ENCODE measurements at regions not wholly inside any gene's neighbourhood (a gene's known extent, or its start where the extent isn't known, plus 50 kb on each side); places are given as distances from the start of the nearest gene placed in this dataset.
"Not testable (repeated sequence)": the region's sequence is repeated elsewhere in the genome, so short reads cannot be mapped to it uniquely, and the experiment has no call there.

- H3K9me3 ChIP-seq (ENCODE audit: insufficient read depth, low read depth, low read length); H3K4me3 ChIP-seq (ENCODE audit: low read length); H3K27ac ChIP-seq (ENCODE audit: low read depth, low read length); H3K9ac ChIP-seq (ENCODE audit: low read depth, low read length); H3K36me3 ChIP-seq (ENCODE audit: insufficient read depth, low read length); H3K27me3 ChIP-seq (ENCODE audit: insufficient read depth, low read length); H3K4me1 ChIP-seq (ENCODE audit: insufficient read depth, low read length): not testable (repeated sequence)
- WGBS = 87% methylated on average over 2 of the region's 4 CpGs
Observed at GRCh38 chr5:40435706-40436105, 244.0 kb upstream of the PTGER4 start.

- H3K27ac ChIP-seq (ENCODE audit: low read depth, low read length) = no peak overlapping the region
- no peaks in the 10 kb centered on the region for H3K9me3 ChIP-seq (ENCODE audit: insufficient read depth, low read depth, low read length)
- no peak overlapping the region for H3K9ac ChIP-seq (ENCODE audit: low read depth, low read length)
- H3K4me3 ChIP-seq (ENCODE audit: low read length) = no peak overlapping the region
- peaks cover 8% of the 10 kb centered on the region for H3K4me1 ChIP-seq (ENCODE audit: insufficient read depth, low read length)
- H3K36me3 ChIP-seq (ENCODE audit: insufficient read depth, low read length) = no peaks in the 10 kb centered on the region
- H3K27me3 ChIP-seq (ENCODE audit: insufficient read depth, low read length) = no peaks in the 10 kb centered on the region
- 66% methylated on average over 1 of the region's 1 CpG for WGBS
Observed at GRCh38 chr5:40432836-40433235, 246.9 kb upstream of the PTGER4 start.

GRCh38 chr5:40431734-40432133 lies 248.0 kb upstream of the PTGER4 start:
- Histone ChIP-seq H3K4me3 (ENCODE audit: low read length) (no peak overlapping the region), H3K27me3 (ENCODE audit: insufficient read depth, low read length) (no peaks in the 10 kb centered on the region), H3K9ac (ENCODE audit: low read depth, low read length) (no peak overlapping the region), H3K9me3 (ENCODE audit: insufficient read depth, low read depth, low read length) (no peaks in the 10 kb centered on the region), H3K4me1 (ENCODE audit: insufficient read depth, low read length) (peaks cover 8% of the 10 kb centered on the region), H3K36me3 (ENCODE audit: insufficient read depth, low read length) (no peaks in the 10 kb centered on the region), H3K27ac (ENCODE audit: low read depth, low read length) (no peak overlapping the region)
- no CpG with 5 or more reads among the region's 1 CpG for WGBS

DNA sequence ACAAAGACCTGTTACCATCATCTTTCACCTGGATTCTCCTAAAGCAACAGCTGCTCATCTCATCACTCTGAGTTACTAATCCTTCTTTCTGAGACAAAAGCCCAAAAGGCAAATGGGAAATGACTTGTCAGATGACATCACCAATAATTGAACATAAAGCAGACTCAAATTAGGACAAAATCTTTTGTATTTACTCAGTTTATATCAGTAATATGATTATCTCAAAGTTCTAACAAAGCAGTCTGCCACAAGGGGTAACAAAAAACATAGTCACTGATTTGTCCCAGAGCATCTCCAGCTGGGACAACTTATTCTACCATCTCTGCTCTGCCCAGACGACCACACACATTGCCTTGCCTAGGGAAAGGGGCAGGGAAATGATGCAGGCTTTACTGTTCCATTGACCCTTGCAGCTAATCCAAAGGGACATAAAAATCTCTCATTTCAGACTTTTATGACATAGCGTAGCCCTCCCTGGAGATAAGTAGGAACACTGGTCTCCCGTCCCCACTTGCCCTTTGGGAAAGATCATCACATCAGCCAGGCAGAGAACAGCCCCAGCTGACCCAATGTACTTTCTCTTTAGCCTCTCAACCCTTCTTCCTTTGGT lies 249.5 kb upstream of the PTGER4 start:
- 90% methylated on average over 3 of the region's 3 CpGs for WGBS
- Histone ChIP-seq H3K27me3 (ENCODE audit: insufficient read depth, low read length) (no peaks in the 10 kb centered on the region), H3K4me3 (ENCODE audit: low read length) (no peak overlapping the region), H3K4me1 (ENCODE audit: insufficient read depth, low read length) (peaks cover 8% of the 10 kb centered on the region), H3K9ac (ENCODE audit: low read depth, low read length) (no peak overlapping the region), H3K9me3 (ENCODE audit: insufficient read depth, low read depth, low read length) (no peaks in the 10 kb centered on the region), H3K27ac (ENCODE audit: low read depth, low read length) (no peak overlapping the region), H3K36me3 (ENCODE audit: insufficient read depth, low read length) (no peaks in the 10 kb centered on the region)

DNA sequence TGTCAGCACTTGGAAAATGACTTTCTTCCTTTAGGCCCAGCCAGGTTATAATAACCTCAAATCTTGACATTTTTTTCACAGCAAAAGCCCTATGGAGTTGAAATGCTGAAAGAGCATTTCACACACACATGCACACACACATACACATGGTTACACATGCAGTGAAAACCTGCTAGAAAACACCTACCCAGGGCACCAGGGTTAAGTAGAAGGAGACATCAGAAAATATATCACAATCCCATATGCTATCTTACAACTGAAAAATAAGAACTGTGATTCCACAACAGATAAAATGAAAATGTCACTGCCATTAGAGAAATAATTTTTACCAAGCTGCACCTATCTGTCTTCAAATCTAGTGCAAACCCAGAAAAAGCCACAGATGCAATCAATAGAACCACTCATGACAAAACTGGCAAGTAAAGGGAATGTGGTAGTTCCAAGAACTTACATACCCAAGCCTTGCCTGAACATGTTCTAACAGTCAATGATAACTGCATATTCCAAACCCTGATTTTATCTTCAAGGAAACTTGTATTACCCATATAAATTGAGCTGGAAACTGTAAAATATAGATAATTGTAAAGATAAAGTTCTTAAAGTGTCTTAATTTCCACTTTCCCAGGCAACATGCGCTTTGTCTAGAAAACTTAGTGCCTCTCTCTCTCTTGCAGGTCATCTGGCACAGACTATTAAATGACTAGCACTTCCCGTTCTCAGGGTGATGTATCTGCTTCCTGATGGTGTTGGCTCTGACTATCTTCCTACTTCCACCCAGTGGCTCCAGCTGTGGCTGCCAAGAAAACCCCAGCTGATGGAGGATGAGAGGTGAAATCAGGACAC lies 250.2 kb upstream of the PTGER4 start:
- Histone ChIP-seq H3K36me3 (ENCODE audit: insufficient read depth, low read length) (no peaks in the 10 kb centered on the region), H3K27me3 (ENCODE audit: insufficient read depth, low read length) (no peaks in the 10 kb centered on the region), H3K4me3 (ENCODE audit: low read length) (no peak overlapping the region), H3K27ac (ENCODE audit: low read depth, low read length) (no peak overlapping the region), H3K9me3 (ENCODE audit: insufficient read depth, low read depth, low read length) (0 out of 2 replicates have a peak, but pooled peaks cover 4% of the 10 kb centered on the region), H3K9ac (ENCODE audit: low read depth, low read length) (no peak overlapping the region), H3K4me1 (ENCODE audit: insufficient read depth, low read length) (peaks cover 8% of the 10 kb centered on the region)
- 88% methylated on average over 2 of the region's 2 CpGs for WGBS

DNA sequence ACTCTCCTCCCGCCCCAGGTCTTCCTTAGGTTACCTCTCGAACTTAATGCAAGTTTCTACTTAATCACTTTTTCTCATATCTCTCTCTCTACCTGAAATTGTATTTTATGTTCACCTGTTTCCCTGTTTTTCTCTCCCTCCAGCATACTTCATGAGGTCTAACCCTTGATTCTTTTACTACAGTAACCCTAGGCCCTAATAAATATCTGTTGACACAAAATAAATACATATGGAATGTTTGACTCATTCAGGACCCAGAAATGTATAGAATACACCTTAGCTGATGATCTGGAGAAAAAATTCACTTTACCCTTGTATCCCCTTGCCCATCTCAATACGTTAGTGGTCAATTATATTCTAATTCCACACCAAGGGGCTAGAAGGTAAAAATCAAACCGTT lies 250.9 kb upstream of the PTGER4 start:
- Histone ChIP-seq H3K9ac (ENCODE audit: low read depth, low read length) (no peak overlapping the region), H3K4me3 (ENCODE audit: low read length) (no peak overlapping the region), H3K27ac (ENCODE audit: low read depth, low read length) (no peak overlapping the region), H3K9me3 (ENCODE audit: insufficient read depth, low read depth, low read length) (0 out of 2 replicates have a peak, but pooled peaks cover 6% of the 10 kb centered on the region), H3K27me3 (ENCODE audit: insufficient read depth, low read length) (no peaks in the 10 kb centered on the region), H3K4me1 (ENCODE audit: insufficient read depth, low read length) (peaks cover 8% of the 10 kb centered on the region), H3K36me3 (ENCODE audit: insufficient read depth, low read length) (no peaks in the 10 kb centered on the region)
- WGBS = 94% methylated on average over 4 of the region's 4 CpGs

- H3K9me3 ChIP-seq (ENCODE audit: insufficient read depth, low read depth, low read length) = peaks cover 13% of the 10 kb centered on the region
- H3K4me1 ChIP-seq (ENCODE audit: insufficient read depth, low read length) = peaks cover 7% of the 10 kb centered on the region
- no peaks in the 10 kb centered on the region for H3K27me3 ChIP-seq (ENCODE audit: insufficient read depth, low read length)
- no peak overlapping the region for H3K4me3 ChIP-seq (ENCODE audit: low read length)
- H3K9ac ChIP-seq (ENCODE audit: low read depth, low read length) = no peak overlapping the region
- H3K27ac ChIP-seq (ENCODE audit: low read depth, low read length) = no peak overlapping the region
- no peaks in the 10 kb centered on the region for H3K36me3 ChIP-seq (ENCODE audit: insufficient read depth, low read length)
- 74% methylated on average over 1 of the region's 1 CpG for WGBS
Observed at GRCh38 chr5:40428126-40428525, 251.6 kb upstream of the PTGER4 start.

DNA sequence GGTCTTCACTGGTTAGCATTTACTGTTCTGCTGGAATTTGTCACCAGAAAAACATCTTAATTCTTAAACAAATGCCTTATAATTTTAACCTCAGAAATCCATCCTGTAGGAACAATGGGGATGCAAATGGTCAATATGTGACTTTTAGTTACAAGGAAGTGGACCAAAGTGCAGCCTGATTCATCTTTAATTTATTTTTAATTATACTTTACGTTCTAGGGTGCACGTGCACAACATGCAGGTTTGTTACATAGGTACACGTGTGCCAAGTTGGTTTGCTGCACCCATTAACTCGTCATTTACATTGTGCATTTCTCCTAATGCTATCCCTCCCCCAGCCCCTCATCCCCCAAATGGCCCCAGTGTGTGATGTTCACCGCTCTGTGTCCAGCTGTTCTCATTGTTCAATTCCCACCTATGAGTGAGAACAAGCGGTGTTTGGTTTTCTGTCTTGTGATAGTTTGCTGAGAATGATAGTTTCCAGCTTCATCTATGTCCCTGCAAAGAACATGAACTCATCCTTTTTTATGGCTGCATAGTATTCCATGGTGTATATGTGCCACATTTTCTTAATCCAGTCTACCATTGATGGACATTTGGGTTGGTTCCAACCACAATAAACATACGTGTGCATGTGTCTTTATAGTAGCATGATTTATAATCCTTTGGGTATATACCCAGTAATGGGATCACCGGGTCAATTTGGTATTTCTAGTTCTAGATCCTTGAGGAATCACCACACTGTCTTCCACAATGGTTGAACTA lies 262.5 kb upstream of the PTGER4 start:
- not testable (repeated sequence) for H3K4me3 ChIP-seq (ENCODE audit: low read length); H3K36me3 ChIP-seq (ENCODE audit: insufficient read depth, low read length); H3K4me1 ChIP-seq (ENCODE audit: insufficient read depth, low read length); H3K27ac ChIP-seq (ENCODE audit: low read depth, low read length); H3K27me3 ChIP-seq (ENCODE audit: insufficient read depth, low read length); H3K9me3 ChIP-seq (ENCODE audit: insufficient read depth, low read depth, low read length); H3K9ac ChIP-seq (ENCODE audit: low read depth, low read length)
- WGBS = 90% methylated on average over 7 of the region's 8 CpGs

- H3K27ac ChIP-seq (ENCODE audit: low read depth, low read length) = no peak overlapping the region
- H3K36me3 ChIP-seq (ENCODE audit: insufficient read depth, low read length) = no peaks in the 10 kb centered on the region
- H3K9me3 ChIP-seq (ENCODE audit: insufficient read depth, low read depth, low read length) = no peaks in the 10 kb centered on the region
- no peak overlapping the region for H3K9ac ChIP-seq (ENCODE audit: low read depth, low read length)
- H3K4me1 ChIP-seq (ENCODE audit: insufficient read depth, low read length) = no peaks in the 10 kb centered on the region
- no peak overlapping the region for H3K4me3 ChIP-seq (ENCODE audit: low read length)
- no peaks in the 10 kb centered on the region for H3K27me3 ChIP-seq (ENCODE audit: insufficient read depth, low read length)
Observed at GRCh38 chr5:40416588-40416987, 263.1 kb upstream of the PTGER4 start.

DNA sequence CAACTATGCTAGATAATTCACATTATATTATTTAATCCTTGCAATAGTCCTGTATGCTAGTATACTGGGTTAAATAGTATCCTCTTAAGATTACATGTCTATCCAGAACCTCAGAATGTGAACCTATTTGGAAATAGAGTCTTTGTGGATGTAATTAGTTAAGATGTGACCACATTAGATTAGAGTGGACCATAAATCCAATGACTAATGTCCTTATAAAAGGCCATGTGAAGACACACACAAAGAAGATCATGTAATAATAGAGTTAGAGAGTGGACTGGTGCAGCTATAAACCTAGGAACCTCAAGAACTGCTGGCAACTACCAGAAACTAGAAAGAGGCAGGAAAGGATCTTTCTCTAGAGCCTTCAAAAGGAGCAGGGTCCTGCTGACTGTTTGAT lies 263.6 kb upstream of the PTGER4 start:
- H3K27ac ChIP-seq (ENCODE audit: low read depth, low read length) = no peak overlapping the region
- no peaks in the 10 kb centered on the region for H3K27me3 ChIP-seq (ENCODE audit: insufficient read depth, low read length)
- H3K4me1 ChIP-seq (ENCODE audit: insufficient read depth, low read length) = no peaks in the 10 kb centered on the region
- H3K9ac ChIP-seq (ENCODE audit: low read depth, low read length) = no peak overlapping the region
- H3K9me3 ChIP-seq (ENCODE audit: insufficient read depth, low read depth, low read length) = no peaks in the 10 kb centered on the region
- no peaks in the 10 kb centered on the region for H3K36me3 ChIP-seq (ENCODE audit: insufficient read depth, low read length)
- no peak overlapping the region for H3K4me3 ChIP-seq (ENCODE audit: low read length)

GRCh38 chr5:40414922-40415321 lies 264.8 kb upstream of the PTGER4 start:
- H3K27ac ChIP-seq (ENCODE audit: low read depth, low read length) = no peak overlapping the region
- H3K36me3 ChIP-seq (ENCODE audit: insufficient read depth, low read length) = no peaks in the 10 kb centered on the region
- 99% methylated on average over 4 of the region's 4 CpGs for WGBS
- H3K27me3 ChIP-seq (ENCODE audit: insufficient read depth, low read length) = no peaks in the 10 kb centered on the region
- H3K9me3 ChIP-seq (ENCODE audit: insufficient read depth, low read depth, low read length) = no peaks in the 10 kb centered on the region
- no peak overlapping the region for H3K9ac ChIP-seq (ENCODE audit: low read depth, low read length)
- no peaks in the 10 kb centered on the region; the same call in 1 of the 2 replicates for H3K4me1 ChIP-seq (ENCODE audit: insufficient read depth, low read length)
- H3K4me3 ChIP-seq (ENCODE audit: low read length) = no peak overlapping the region
